Heart left ventricle (tissue), 13 donors: ENCODE measurements at regions not wholly inside any gene's neighbourhood (a gene's known extent, or its start where the extent isn't known, plus 50 kb on each side); places are given as distances from the start of the nearest gene placed in this dataset.

Experiments
- POLR2A ChIP-seq, 2 donors: fragments of 450-650 bp; IDR thresholded peaks; one replicate each; pipeline ENCODE4 v1.6.1; 2017; ENCODE audit warnings: antibody characterized with exemption in 2 of 2, mild to moderate bottlenecking in 2 of 2, moderate library complexity in 2 of 2
- TF ChIP-seq, protein P1 (sequence below), 12 donors: fragments of 200-600 bp; sonication (generic) in 4 of 12; IDR thresholded peaks; one replicate each; pipeline versions ENCODE4 v1.5.0 to v1.8.0; 2018 to 2022; ENCODE audit warnings: antibody characterized with exemption in 12 of 12, mild to moderate bottlenecking in 5 of 12
- donor health status: ischemic (EF 13 %, LVEDD 7.1; RV severe dilation, severe dysfunction).
- donor health status: DM: no; HTN: yes; CAD: no.
- donor health status: DM: no; HTN: no; CAD: no.
- donor health status: ischemic (EF 25% LVEDD 6.9; RV normal size, moderate dysfunction).
- donor health status: ischemic (EF 25% LVEDD 5.7; RV mildly dilated, moderate dysfunction).
- donor health status: ischemic (EF 35%, LVEDD 5.7; RV mildly dilated, moderate dysfunction).
- donor health status: nonischemic (EF 11% LVEDD 7.7; RV severe dilation, severe dysfunction).
- donor health status: DM: yes; HTN: yes; CAD: no.
- donor health status: PGD.
- donor health status: ischemic (EF 29% LVEDD 5.4; RV normal size, mild dysfunction).
- donor health status: nonischemic (EF 23%, LVEDD 6.1; RV moderate dilation, normal function).

DNA sequence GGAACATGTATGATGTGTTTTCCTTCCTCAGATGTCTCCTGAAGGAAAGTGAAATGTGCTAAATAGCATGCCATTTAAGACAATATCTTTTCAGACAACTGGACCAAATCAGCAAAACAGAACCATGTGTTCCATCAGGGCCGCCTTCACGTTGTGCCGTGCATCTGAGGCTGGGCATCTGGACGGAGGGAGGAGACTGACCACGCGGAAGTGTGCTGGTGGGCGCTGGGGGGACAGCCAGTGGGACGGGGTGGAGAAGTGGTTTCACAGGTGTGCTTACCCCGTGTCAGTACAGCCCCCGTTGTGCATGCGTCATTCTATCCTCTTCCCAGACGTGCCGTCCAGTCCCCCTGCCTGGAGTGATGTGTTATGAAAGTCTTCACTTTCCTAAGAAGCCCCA, 342.1 kb upstream of the FAT1 start:
- TF ChIP-seq, protein P1, sequence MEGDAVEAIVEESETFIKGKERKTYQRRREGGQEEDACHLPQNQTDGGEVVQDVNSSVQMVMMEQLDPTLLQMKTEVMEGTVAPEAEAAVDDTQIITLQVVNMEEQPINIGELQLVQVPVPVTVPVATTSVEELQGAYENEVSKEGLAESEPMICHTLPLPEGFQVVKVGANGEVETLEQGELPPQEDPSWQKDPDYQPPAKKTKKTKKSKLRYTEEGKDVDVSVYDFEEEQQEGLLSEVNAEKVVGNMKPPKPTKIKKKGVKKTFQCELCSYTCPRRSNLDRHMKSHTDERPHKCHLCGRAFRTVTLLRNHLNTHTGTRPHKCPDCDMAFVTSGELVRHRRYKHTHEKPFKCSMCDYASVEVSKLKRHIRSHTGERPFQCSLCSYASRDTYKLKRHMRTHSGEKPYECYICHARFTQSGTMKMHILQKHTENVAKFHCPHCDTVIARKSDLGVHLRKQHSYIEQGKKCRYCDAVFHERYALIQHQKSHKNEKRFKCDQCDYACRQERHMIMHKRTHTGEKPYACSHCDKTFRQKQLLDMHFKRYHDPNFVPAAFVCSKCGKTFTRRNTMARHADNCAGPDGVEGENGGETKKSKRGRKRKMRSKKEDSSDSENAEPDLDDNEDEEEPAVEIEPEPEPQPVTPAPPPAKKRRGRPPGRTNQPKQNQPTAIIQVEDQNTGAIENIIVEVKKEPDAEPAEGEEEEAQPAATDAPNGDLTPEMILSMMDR (IDR thresholded peaks at IDR 0.05): no peak
- TF ChIP-seq POLR2A (IDR thresholded peaks at IDR 0.05): no peak
